ENCODE measurements at regions not wholly inside any gene's neighbourhood (a gene's known extent, or its start where the extent isn't known, plus 50 kb on each side); places are given as distances from the start of the nearest gene placed in this dataset.

GRCh38 chr4:130896920-130897319 lies 1801.0 kb downstream of the C4orf33 start:
- TF ChIP-seq, protein P1, sequence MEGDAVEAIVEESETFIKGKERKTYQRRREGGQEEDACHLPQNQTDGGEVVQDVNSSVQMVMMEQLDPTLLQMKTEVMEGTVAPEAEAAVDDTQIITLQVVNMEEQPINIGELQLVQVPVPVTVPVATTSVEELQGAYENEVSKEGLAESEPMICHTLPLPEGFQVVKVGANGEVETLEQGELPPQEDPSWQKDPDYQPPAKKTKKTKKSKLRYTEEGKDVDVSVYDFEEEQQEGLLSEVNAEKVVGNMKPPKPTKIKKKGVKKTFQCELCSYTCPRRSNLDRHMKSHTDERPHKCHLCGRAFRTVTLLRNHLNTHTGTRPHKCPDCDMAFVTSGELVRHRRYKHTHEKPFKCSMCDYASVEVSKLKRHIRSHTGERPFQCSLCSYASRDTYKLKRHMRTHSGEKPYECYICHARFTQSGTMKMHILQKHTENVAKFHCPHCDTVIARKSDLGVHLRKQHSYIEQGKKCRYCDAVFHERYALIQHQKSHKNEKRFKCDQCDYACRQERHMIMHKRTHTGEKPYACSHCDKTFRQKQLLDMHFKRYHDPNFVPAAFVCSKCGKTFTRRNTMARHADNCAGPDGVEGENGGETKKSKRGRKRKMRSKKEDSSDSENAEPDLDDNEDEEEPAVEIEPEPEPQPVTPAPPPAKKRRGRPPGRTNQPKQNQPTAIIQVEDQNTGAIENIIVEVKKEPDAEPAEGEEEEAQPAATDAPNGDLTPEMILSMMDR (IDR thresholded peaks at IDR 0.05): no peak
- no peak for TF ChIP-seq POLR2A (IDR thresholded peaks at IDR 0.05)
- intact Hi-C loops (cut with DNase I): no loop called here
- no peak overlapping the region for H3K27ac ChIP-seq

GRCh38 chr4:130901321-130901720 lies 1805.4 kb downstream of the C4orf33 start:
- DNase-seq: no peak
- Histone ChIP-seq H3K27me3 (no peaks in the 10 kb centered on the region), H3K4me1 (no peaks in the 10 kb centered on the region), H3K4me3 (no peak overlapping the region), H3K9me3 (no peaks in the 10 kb centered on the region), H3K36me3 (no peaks in the 10 kb centered on the region), H3K27ac (no peak overlapping the region)
- WGBS, 2 donors: 52 to 58% methylated on average over 5 of the region's 5 CpGs
- intact Hi-C loops (cut with DNase I): no loop called here
- TF ChIP-seq, protein P1 (IDR thresholded peaks at IDR 0.05): no peak
- no peak for TF ChIP-seq POLR2A (IDR thresholded peaks at IDR 0.05)

More at GRCh38 chr4:130896920-130897319, 1801.0 kb downstream of the C4orf33 start:
- Histone ChIP-seq H3K36me3 (no peaks in the 10 kb centered on the region), H3K9me3 (no peaks in the 10 kb centered on the region), H3K27me3 (no peaks in the 10 kb centered on the region), H3K4me1 (no peaks in the 10 kb centered on the region), H3K4me3 (no peak overlapping the region)
- DNase-seq: no peak

DNA sequence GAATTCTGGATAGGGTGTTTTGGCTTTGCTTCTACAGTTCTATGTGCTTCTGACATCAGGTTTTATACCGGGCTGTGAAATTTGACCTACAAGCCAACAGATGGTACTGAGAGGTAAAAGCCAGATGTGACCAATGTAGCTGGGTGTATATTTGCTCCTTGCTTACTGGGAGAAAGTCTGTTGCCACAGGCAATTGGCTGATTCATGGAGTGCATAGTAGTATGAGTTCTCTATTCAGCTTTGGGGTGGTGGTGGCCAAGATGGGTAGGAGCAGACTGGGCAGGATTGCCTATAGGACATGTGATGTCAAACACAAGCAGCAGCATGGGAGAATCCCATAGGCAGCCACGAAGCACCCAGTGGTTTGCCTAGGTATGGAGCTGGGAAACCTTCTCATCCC lies 1827.0 kb downstream of the C4orf33 start:
- no peak for TF ChIP-seq POLR2A (IDR thresholded peaks at IDR 0.05)
- TF ChIP-seq, protein P1 (IDR thresholded peaks at IDR 0.05): no peak
- intact Hi-C loops (cut with DNase I): no loop called here

DNA sequence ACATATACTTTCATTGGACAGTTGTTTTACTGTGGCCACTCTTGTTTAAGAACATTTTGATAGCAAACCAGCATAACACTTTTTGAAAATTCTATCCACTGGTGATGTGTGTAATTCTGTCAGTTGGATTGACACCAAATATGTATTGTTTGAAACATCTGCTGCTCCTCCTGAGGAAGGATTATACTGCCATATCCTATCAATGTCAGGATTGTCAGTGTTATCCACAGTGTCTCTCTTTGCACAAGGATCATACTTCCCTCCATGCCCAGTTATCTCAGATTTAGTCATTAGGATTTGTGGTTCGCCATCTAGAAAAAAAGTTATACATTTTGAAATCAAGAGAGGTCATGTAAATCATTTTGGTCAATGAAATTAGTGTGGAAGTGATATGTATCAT lies 1859.6 kb downstream of the C4orf33 start:
- intact Hi-C loops (cut with DNase I): no loop called here
- H3K4me3 ChIP-seq: no peak overlapping the region
- no peaks in the 10 kb centered on the region for H3K9me3 ChIP-seq
- no peaks in the 10 kb centered on the region for H3K36me3 ChIP-seq
- TF ChIP-seq, protein P1 (IDR thresholded peaks at IDR 0.05): no peak
- no peak for TF ChIP-seq POLR2A (IDR thresholded peaks at IDR 0.05)
- no peaks in the 10 kb centered on the region for H3K4me1 ChIP-seq
- WGBS, 2 donors: 63 to 67% methylated on average over 1 of the region's 1 CpG
- no peak overlapping the region for H3K27ac ChIP-seq
- H3K27me3 ChIP-seq: no peaks in the 10 kb centered on the region
- no peak for DNase-seq

More for the DNA sequence above, 1827.0 kb downstream of the C4orf33 start:
- DNase-seq: no peak
- Histone ChIP-seq H3K36me3 (no peaks in the 10 kb centered on the region), H3K27ac (no peak overlapping the region), H3K4me3 (no peak overlapping the region), H3K27me3 (no peaks in the 10 kb centered on the region), H3K4me1 (no peaks in the 10 kb centered on the region), H3K9me3 (peaks cover 0 to 10% (median 5%) of the 10 kb centered on the region in 3 donors)
- 40 to 67% methylated on average over 2 of the region's 2 CpGs for WGBS, 2 donors

DNA sequence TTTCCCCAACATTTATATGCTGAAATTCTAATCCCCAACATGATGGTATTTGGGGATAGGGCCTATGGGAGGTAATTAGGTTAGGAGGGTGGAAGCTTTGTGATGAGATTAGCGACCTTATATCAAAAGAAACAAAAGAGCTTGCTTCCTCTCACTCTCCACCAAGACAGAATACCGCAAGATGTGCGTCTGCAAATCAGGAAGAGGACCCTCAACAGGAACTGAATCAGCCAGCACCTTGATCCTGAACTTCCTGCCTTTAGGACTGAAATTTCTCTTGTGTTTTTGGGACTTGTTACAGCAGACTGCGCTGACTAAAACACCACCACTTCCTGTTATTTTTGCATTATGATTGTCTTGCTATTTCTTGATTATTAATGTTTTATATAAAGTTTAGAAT lies 1889.4 kb downstream of the C4orf33 start:
- no peak overlapping the region for H3K4me3 ChIP-seq
- no peaks in the 10 kb centered on the region for H3K27me3 ChIP-seq
- no peaks in the 10 kb centered on the region for H3K9me3 ChIP-seq
- 50 to 64% methylated on average over 4 of the region's 4 CpGs for WGBS, 2 donors
- TF ChIP-seq, protein P1 (IDR thresholded peaks at IDR 0.05): no peak
- TF ChIP-seq POLR2A (IDR thresholded peaks at IDR 0.05): no peak
- no peak for DNase-seq
- intact Hi-C loops (cut with DNase I): no loop called here
- no peaks in the 10 kb centered on the region for H3K36me3 ChIP-seq
- H3K4me1 ChIP-seq: no peaks in the 10 kb centered on the region
- H3K27ac ChIP-seq: no peak overlapping the region
